ENCODE measurements at regions not wholly inside any gene's neighbourhood (a gene's known extent, or its start where the extent isn't known, plus 50 kb on each side); places are given as distances from the start of the nearest gene placed in this dataset.

DNA sequence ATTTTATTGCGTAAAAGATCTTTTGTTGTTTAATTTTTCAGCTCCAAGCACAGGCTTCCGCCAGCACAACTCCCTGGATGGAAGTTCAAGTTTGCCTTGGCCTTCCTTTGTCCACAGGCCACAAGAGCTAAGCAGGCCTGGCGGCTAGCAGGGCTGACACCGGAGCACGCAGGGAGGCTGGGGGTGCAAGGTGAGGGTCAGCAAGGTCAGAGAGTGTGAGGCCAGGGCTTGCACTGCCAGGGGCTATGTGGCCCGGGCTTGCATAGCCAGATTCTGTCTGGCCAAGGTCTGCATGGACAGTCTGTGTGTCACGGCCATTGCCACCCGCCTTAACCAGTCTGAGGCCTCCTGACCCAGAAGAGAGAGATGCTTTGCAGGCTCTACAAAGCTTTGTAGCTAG, 123.9 kb downstream of the BCOR start:
- no peak for FAIRE-seq

DNA sequence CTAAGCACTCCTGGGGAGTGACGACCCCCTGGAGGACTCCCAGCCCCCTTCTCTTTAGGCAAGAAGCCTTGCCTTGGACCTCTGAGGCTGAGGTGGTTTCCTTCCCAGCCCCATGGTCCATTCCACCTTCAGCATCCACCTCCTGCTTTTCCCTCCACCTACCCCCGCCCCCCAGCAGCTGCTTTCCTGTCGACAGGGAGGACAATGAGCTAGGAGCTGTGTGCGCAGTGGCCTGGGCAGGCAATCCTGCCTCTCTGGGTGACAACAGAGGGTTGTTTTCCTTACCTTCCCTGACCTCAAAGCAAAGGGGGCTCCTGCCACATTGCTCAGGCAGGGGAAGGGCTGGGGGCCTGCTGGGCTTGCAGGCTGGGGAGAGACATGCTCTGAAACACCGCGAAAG, 123.5 kb downstream of the BCOR start:
- no peak for FAIRE-seq

DNA sequence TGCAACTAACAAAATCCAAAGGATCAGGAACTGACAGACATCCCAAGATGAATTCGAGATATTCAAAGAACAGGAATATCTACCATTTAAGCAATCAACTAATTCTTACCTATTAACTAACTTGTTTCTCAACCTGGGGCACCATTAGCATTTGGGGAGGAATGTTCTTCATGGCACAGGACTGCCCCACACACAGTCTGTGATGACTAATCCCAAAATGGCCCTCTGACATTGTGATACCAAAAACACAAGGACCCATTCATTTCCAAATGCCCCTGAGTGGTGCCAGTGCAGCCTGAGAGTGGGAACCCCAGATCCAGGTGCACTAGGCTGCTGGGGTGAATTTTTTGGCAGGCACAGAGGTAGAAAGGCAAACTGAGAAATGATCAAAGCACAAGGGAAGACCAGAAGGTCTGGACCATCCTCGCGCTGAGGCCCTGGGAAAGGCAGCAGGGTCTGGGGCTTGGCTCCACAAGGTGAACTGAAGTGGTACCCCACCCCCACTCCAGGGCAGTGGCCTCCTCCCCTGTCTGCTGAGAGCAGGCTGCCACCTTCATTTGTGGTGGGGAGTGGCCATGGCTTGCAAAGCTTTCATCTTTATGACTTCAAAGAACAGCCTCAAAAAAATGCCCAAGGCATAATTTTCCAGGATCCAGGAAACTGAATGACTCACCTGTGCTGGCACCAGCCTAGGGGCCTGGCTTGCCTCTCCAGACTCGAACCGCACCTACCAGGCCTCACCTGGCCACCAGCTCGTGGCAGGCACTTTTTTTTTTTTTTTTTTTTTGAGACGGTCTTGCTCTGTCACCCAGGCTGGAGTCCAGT, 122.4 kb downstream of the BCOR start:
- no peak for FAIRE-seq

DNA sequence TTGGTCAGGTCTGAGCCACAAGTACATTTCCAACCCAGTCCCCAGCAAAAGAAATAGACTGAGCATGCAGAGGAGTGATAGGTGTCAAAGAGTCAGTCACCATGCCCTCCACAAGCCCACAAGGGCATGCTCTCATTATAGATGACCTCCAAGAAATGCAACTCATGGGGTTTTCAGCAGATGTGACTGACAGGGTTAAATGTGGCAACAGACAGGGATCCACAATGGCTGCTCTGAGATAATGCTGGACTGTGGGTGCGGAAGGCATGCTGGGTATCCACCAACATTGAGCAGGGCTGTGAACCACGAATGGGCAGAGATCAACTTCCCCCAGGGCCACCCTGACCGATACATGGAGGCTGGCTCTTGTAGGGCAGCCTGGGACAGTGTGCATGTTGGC, 115.8 kb downstream of the BCOR start:
- no peak for FAIRE-seq

DNA sequence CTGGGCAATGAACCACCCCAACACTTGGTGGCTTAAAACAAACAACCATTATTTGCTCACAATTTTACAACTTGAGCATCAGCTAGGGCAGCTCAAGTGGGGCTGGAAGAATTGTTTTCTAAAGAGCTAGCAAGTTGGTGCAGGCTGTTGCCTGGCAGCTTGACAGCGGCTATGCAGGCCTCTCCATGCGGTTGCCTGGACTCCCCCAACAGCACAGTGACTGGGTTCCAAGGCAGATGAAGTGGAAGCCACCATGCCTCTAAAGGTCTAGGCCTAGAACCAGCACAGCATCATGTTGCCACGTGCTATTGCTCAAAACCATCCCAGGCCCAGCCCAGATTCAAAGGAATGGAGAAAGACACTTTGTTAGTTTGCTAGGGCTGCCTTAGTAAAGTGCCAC, 114.8 kb downstream of the BCOR start:
- no peak for FAIRE-seq

DNA sequence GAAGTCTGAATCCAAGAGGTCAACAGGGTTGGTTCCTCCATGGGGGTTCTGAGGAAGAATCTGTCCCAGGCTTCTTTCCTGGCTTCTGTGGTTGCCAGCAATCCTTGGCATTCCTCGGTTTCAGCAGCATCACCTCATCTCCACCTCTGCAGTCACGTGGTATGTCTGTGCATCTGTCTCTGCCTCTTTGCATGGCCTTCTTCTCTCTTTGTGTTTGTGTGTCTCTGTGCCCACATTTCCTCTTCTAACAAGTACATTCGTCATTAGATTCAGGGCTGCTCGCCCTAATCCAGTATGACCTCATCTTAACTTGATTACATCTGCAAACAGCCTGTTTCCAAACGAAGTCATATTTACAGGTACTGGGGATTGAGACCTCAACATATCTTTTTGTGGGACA, 114.0 kb downstream of the BCOR start:
- no peak for FAIRE-seq

DNA sequence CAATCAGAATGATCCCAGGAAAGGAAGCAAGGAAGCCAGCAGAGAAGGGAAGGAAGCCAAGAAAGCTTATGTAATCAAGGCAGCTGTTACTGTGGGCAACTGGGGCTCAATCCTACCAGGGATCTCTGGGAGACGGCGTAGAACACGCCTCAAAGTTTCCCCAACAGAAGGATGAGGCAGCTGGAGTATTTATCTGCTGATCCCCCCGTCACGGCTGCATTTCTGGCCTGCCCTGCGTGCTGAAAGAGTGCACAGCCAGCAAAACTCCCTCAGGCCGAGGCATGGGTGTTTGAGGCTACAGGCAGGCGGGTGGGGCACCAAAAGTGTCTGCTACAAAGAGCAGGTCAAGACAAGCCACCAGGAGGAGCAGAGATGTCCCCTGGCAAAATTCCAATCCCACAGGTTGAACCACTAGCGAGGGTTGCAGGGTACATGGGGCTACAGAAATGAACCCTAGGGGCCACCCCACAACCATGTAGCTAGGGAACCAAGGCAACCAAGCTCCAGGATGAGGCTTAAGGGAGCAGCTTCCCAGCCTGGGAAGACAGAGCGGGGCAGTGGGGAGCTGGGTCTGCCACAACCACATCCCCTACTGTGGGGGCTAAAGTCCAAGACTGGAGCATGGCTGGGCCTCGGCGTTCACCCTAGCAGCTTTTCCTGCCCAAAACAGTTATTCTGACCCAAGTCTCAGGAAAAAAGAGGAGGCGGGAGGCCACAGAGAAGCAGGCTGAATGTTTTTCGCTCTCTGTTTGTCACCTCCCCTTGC, 113.4 kb downstream of the BCOR start:
- no peak for FAIRE-seq

DNA sequence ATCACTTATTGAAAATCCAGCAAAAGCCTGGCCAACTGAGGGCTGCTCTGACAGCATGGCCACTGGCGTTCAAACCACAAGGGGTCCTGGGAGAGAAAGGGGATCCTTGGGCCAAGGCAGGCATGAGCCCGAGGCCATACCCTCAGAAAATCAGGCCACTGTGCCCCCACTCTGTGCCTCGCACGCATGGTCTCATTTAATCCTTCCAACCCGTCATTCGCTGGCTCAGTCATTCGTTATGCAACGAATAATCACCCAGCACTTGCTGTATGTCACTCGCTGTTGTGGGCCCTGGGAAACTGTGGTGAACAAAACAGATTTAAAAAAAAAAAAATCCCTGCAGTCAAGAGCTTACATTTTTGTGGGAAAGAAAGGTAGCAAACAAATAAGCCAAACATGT, 112.7 kb downstream of the BCOR start:
- no peak for FAIRE-seq

DNA sequence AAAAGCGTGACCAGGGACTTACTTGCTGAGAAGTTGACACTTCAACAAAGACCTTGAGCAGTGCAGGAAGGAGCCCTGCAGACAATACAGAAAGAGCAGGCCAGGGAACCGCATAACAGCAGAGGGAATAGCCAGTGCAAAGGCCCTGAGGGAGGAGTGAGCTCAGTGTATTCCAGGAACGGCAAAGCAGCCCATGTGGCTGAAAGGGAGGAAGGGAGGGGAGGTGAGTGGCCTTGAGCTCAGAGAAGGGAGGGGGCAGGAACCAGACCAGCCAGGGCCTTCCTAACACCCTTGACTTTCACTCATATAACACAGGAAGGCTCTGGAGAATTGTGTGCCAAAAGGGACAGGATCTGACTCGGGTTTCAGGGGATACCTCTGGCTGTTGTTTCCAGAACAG, 112.2 kb downstream of the BCOR start:
- FAIRE-seq, result no peak

DNA sequence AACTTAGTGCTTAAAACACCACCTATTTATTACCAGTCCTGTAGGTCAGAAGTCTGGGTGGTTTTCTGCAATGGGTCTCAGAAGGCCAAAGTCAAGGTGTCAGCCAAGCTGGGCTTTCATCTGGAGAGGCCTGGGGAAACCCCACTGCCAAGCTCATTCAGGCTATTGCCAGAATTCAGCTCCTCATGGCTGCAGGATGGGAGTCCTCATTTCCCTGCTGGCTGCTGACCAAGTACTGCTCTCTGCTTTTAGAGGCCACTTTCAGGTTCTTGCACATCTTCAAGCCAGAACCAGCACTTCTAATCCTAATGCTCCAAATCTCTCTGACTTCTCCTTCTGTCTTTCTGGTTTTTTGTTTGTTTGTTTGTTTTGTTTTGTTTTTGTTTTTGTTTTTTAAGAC, 109.3 kb downstream of the BCOR start:
- no peak for FAIRE-seq

DNA sequence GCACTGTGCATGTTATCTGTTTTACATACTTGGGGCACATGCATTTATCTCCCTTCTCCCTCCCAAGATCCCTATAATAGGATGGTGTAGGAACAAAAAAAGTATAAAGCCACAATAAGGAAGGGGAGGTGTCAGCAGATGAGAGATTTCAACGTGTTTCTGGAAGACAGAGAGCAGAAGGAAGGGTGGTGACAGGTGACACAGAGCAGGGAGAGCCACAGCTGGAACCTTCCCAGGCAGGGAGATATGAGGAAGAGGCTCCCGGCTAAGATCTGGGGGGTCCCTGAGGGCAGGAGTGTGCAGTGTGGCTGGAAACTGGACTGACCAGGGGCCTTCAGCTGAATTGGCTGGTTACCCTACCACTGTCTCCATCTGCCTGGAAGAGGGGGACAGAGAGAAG, 107.4 kb downstream of the BCOR start:
- FAIRE-seq, result no peak

DNA sequence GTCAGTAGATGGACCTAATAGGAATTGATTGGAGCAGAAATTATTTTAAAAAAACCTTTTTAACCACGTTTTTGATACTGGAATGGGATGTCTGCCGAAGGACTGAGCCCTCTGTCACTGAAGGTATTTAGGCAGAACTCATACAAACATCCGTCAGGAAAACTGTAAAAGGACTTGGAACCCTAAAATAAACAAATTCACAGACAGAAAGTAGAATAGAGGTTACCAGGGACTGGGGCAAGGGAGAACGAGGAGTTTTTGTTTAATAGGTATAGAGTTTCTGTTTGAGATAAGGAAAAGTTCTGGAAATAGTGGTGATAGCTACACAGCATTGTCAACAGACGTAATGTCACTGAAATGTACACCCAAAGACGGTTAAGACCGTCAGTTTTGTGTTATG, 105.5 kb downstream of the BCOR start:
- FAIRE-seq, result no peak

DNA sequence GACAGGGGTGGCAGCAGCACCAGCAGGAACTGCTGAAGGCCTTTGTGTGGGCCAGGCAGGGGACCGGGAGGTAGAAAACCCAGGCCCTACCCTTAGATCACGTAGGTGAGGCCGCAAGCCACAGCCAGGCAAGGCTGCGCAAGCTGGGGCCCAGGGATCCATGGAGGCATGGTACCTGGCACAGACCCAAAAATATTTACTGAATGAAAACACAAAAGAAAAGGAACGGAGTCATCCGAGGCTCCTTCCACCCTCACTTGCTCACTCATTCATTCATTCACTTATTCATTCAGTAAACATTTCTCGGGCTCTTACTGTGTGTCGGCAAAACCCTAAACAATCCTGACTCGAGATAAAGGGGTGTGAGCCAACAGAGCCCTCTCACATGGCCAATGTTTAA, 102.3 kb downstream of the BCOR start:
- no peak for FAIRE-seq

DNA sequence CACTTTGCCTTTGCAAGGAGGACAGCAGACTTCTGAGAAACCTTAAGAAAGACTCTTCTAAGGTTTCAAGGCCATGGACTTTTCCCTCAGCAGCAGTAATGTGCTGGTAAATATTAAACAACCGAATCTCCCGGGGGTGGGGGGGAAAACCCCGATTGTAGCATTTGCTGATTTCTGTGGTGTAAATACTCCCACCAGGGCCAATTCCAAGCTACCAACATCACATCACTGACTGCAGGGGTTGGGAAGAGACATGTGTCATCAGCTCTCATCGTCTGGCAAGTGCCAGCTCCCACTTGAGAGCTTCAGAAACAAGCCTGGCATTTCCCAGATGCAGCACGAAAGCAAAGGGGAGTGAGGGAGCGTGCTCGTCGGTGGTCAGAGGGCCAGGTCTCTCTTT, 101.2 kb downstream of the BCOR start:
- FAIRE-seq, result no peak

DNA sequence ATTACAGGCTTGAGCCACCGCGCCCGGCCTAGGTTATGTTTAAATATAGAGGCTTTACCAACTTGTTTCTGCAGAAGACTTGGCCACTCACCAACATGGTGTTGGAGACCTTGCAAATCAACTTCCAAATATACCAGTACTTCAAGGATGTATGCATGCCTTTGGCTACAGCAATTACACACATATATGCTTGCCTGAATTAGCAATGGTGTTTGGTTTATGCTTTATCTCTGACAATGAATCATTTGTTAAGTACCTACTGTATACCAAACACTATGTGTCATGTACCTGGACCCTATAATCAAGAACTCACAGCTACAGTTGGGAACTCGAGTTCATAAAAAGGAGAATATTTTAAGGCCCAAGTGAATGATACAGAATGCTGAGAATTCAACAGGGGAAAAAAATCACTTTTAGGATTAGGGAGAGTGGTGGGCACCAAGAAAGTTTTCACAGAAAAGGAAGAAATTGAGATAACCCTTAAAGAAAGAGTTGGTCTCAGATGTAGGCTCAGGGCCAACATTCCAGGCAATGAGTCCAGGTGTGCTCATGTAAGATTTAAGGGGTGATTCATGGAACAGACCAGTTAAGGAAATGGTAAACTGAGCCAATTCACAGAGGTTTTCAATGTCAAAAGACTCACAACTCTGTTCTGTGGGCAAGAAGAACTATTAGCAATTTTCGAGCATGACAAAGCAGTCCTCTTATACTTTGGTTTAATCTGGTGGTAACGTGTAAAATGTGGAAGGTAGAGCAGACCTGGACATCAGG, 98.9 kb downstream of the BCOR start:
- FAIRE-seq, result no peak

All from A204.1 (cell line).